ENCODE measurements at regions not wholly inside any gene's neighbourhood (a gene's known extent, or its start where the extent isn't known, plus 50 kb on each side); places are given as distances from the start of the nearest gene placed in this dataset.

GRCh38 chr11:45062115-45062514 is 84.3 kb upstream of the PRDM11 start:
- Histone ChIP-seq H3K4me1 (no peaks in the 10 kb centered on the region), H3K4me3 (no peak overlapping the region), H3K9me3 (no peaks in the 10 kb centered on the region), H3K27me3 (no peaks in the 10 kb centered on the region), H3K27ac (no peak overlapping the region), H3K36me3 (no peaks in the 10 kb centered on the region)
- intact Hi-C loops (cut with DNase I): no loop called here
- no peak for DNase-seq (ENCODE audit: extremely low spot score in 2 of 2)
- TF ChIP-seq POLR2AphosphoS5 (IDR thresholded peaks at IDR 0.05; ENCODE audit: insufficient read depth in 1 of 2, low read depth in 1 of 2) (no peak), POLR2A (IDR thresholded peaks at IDR 0.05) (no peak), CTCF (IDR thresholded peaks at IDR 0.05) (no peak)

- Histone ChIP-seq H3K4me3 (no peak overlapping the region), H3K9me3 (no peaks in the 10 kb centered on the region), H3K4me1 (no peaks in the 10 kb centered on the region), H3K27me3 (no peaks in the 10 kb centered on the region), H3K27ac (no peak overlapping the region), H3K36me3 (no peaks in the 10 kb centered on the region)
- no peak for DNase-seq (ENCODE audit: extremely low spot score in 2 of 2)
- TF ChIP-seq POLR2A (IDR thresholded peaks at IDR 0.05) (no peak), POLR2AphosphoS5 (IDR thresholded peaks at IDR 0.05; ENCODE audit: insufficient read depth in 1 of 2, low read depth in 1 of 2) (no peak), CTCF (IDR thresholded peaks at IDR 0.05) (no peak)
- intact Hi-C loops (cut with DNase I): no loop called here
Observed at GRCh38 chr11:45062974-45063635, 83.3 kb upstream of the PRDM11 start.

- no peaks in the 10 kb centered on the region for H3K36me3 ChIP-seq
Observed at GRCh38 chr11:45063669-45064068, 82.8 kb upstream of the PRDM11 start.

GRCh38 chr11:45067966-45068365 is 78.5 kb upstream of the PRDM11 start:
- TF ChIP-seq POLR2A (IDR thresholded peaks at IDR 0.05) (no peak), POLR2AphosphoS5 (IDR thresholded peaks at IDR 0.05; ENCODE audit: insufficient read depth in 1 of 2, low read depth in 1 of 2) (no peak), CTCF (IDR thresholded peaks at IDR 0.05) (no peak)
- intact Hi-C loops (cut with DNase I): no loop called here
- no peaks in the 10 kb centered on the region for H3K36me3 ChIP-seq
- no peak for DNase-seq (ENCODE audit: extremely low spot score in 2 of 2)
- no peaks in the 10 kb centered on the region for H3K4me1 ChIP-seq
- H3K27me3 ChIP-seq: no peaks in the 10 kb centered on the region
- no peak overlapping the region for H3K27ac ChIP-seq
- H3K4me3 ChIP-seq: no peak overlapping the region
- no peaks in the 10 kb centered on the region for H3K9me3 ChIP-seq

More at GRCh38 chr11:45063669-45064068, 82.8 kb upstream of the PRDM11 start:
- DNase-seq (ENCODE audit: extremely low spot score in 2 of 2): no peak
- intact Hi-C loops (cut with DNase I): no loop called here
- H3K9me3 ChIP-seq: no peaks in the 10 kb centered on the region
- no peaks in the 10 kb centered on the region for H3K4me1 ChIP-seq
- H3K27me3 ChIP-seq: no peaks in the 10 kb centered on the region
- no peak overlapping the region for H3K27ac ChIP-seq
- H3K4me3 ChIP-seq: no peak overlapping the region
- no peak for TF ChIP-seq POLR2AphosphoS5 (IDR thresholded peaks at IDR 0.05; ENCODE audit: insufficient read depth in 1 of 2, low read depth in 1 of 2)
- TF ChIP-seq POLR2A (IDR thresholded peaks at IDR 0.05): no peak
- TF ChIP-seq CTCF (IDR thresholded peaks at IDR 0.05): no peak

GRCh38 chr11:45071232-45071631 is 75.2 kb upstream of the PRDM11 start:
- Histone ChIP-seq H3K9me3 (no peaks in the 10 kb centered on the region), H3K4me1 (no peaks in the 10 kb centered on the region), H3K36me3 (no peaks in the 10 kb centered on the region), H3K4me3 (no peak overlapping the region), H3K27ac (no peak overlapping the region), H3K27me3 (no peaks in the 10 kb centered on the region)
- DNase-seq (ENCODE audit: extremely low spot score in 2 of 2): no peak
- TF ChIP-seq POLR2A (IDR thresholded peaks at IDR 0.05) (no peak), CTCF (IDR thresholded peaks at IDR 0.05) (no peak)
- intact Hi-C loops (cut with DNase I): no loop called here
